ENCODE measurements at regions not wholly inside any gene's neighbourhood (a gene's known extent, or its start where the extent isn't known, plus 50 kb on each side); places are given as distances from the start of the nearest gene placed in this dataset.

DNA sequence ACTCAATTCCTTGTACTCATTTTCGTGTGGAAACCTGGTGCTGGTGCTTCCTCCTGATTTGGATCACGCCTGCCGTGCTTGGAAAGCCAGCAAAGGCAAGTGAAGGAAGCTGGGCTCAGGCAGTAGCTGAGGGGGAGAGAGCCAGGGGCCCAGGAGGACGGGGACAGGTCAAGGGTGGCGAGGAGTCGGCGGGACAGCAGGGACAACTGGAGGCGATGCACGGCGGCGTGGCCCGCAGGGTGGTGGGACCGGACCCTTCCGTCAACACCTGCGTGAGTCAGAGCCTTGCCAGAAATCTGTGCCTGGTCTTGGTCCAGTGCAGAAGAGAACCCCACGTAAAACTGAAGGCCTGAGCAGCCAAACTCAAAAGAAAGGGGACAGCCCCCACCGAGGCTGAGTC, 309.7 kb upstream of the SHH start:
- no peak for FAIRE-seq

DNA sequence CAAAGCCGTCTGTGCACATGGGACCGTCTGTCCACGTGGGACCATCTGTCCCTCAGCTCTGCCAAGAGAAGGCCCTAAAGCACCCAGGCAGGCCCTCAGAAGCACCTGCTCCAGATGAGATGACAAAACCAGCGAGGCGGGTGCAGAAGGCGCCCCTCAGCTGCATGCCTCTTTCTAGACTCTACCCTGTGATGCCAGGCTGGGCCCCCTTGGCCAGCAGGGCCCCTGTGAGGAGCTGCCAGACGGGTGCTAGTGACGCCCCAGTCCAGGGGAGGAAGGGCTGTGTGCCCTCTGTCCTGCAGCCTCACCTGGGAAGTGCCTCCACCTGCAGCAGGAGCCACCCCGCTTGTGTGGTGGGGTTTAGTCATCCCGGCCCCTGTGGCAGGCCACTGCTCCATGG, 309.2 kb upstream of the SHH start:
- FAIRE-seq (no peak), DNase-seq (ENCODE audit: insufficient read length) (no peak)
- TF ChIP-seq TAF1 (IDR thresholded peaks at IDR 0.05; ENCODE audit: borderline replicate concordance, low read depth, low read length) (no peak), POLR2AphosphoS5 (IDR thresholded peaks at IDR 0.05; ENCODE audit: low read depth, low read length) (no peak), POLR2A (IDR thresholded peaks at IDR 0.05; ENCODE audit: low read depth, low read length) (no peak)

More for the DNA sequence above, 309.7 kb upstream of the SHH start:
- no peak for TF ChIP-seq POLR2A (IDR thresholded peaks at IDR 0.05; ENCODE audit: low read depth, low read length)
- TF ChIP-seq TAF1 (IDR thresholded peaks at IDR 0.05; ENCODE audit: borderline replicate concordance, low read depth, low read length) = no peak
- TF ChIP-seq POLR2AphosphoS5 (IDR thresholded peaks at IDR 0.05; ENCODE audit: low read depth, low read length) = no peak
- no peak for DNase-seq (ENCODE audit: insufficient read length)

DNA sequence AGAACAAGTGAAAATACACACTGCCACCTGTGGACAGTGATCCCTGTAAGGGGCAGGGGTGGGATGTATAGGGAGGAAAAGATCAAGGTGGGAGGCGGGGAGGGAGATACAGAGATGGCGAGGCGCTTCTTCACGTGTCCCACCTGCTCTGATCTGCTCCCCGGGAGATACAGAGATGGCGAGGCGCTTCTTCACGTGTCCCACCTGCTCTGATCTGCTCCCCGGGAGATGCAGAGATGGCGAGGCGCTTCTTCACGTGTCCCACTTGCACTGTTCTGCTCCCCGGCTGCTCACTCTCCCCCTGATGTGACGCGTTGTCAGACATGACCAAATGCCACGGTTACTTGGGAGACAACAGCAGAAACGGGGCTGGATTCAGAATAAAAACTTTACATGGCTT, 308.3 kb upstream of the SHH start:
- DNase-seq (ENCODE audit: insufficient read length) (no peak), FAIRE-seq (no peak)
- no peak for TF ChIP-seq POLR2A (IDR thresholded peaks at IDR 0.05; ENCODE audit: low read depth, low read length)
- no peak for TF ChIP-seq POLR2AphosphoS5 (IDR thresholded peaks at IDR 0.05; ENCODE audit: low read depth, low read length)
- no peak for TF ChIP-seq TAF1 (IDR thresholded peaks at IDR 0.05; ENCODE audit: borderline replicate concordance, low read depth, low read length)

DNA sequence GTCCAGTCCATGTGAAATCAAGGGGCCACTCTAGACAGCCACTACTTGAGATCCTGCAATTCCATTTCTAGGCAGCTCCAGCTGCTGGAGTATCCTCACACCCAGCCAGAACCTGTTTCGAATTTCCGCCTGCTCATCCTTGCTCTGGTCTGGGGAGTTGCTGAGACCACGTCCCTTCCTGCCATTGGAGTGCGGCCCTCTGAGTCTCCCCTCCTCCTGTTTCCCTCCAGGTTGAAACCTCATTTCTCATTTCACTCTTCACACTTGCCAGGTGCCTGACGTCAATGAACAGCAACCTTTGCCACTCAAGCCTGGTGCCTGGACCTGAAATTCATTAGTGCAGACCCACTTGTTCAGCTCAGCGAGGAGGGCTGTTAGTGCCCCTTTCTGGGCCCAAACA, 307.5 kb upstream of the SHH start:
- TF ChIP-seq TAF1 (IDR thresholded peaks at IDR 0.05; ENCODE audit: borderline replicate concordance, low read depth, low read length) (no peak), POLR2A (IDR thresholded peaks at IDR 0.05; ENCODE audit: low read depth, low read length) (no peak), POLR2AphosphoS5 (IDR thresholded peaks at IDR 0.05; ENCODE audit: low read depth, low read length) (no peak)
- FAIRE-seq (no peak), DNase-seq (ENCODE audit: insufficient read length) (no peak)

- no peak for FAIRE-seq
- no peak for DNase-seq (ENCODE audit: insufficient read length)
- TF ChIP-seq POLR2A (IDR thresholded peaks at IDR 0.05; ENCODE audit: low read depth, low read length) (no peak), TAF1 (IDR thresholded peaks at IDR 0.05; ENCODE audit: borderline replicate concordance, low read depth, low read length) (no peak), POLR2AphosphoS5 (IDR thresholded peaks at IDR 0.05; ENCODE audit: low read depth, low read length) (no peak)
Measured at GRCh38 chr7:156118248-156118645, 306.0 kb upstream of the SHH start.

DNA sequence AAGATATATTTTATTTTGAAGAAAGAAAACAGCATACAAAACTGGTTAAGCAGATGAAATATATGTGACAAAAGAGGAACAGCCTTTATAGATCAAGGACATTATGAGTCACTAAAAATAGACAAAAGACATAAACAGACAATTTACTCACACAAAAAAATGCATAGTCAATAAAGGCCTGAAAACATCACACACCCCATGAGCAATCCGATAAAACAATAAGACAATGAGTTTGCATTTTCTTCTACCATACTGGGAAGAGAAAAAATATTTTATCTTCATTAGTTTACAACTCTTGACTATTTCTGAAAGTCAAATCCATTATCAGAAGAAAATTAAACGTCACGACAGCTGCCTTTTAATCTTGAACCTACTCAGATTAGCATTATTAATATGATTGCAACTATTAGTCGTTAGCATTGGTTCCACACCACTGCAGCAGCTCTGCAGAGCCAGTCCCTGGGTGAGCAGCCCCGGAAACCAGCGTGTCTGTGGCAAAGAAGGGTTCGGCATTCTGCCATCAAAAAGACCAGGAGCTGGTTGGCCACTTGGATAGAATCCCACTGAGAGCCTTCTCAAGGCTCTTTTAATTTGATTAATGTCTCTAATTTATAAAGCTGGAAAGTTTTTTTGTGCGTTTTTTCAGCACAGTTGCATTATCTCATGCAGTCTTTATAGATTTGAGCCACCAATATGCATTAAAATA, 305.4 kb upstream of the SHH start:
- no peak for TF ChIP-seq POLR2A (IDR thresholded peaks at IDR 0.05; ENCODE audit: low read depth, low read length)
- TF ChIP-seq POLR2AphosphoS5 (IDR thresholded peaks at IDR 0.05; ENCODE audit: low read depth, low read length) = no peak
- TF ChIP-seq TAF1 (IDR thresholded peaks at IDR 0.05; ENCODE audit: borderline replicate concordance, low read depth, low read length) = no peak
- FAIRE-seq = no peak
- DNase-seq (ENCODE audit: insufficient read length) = no peak

DNA sequence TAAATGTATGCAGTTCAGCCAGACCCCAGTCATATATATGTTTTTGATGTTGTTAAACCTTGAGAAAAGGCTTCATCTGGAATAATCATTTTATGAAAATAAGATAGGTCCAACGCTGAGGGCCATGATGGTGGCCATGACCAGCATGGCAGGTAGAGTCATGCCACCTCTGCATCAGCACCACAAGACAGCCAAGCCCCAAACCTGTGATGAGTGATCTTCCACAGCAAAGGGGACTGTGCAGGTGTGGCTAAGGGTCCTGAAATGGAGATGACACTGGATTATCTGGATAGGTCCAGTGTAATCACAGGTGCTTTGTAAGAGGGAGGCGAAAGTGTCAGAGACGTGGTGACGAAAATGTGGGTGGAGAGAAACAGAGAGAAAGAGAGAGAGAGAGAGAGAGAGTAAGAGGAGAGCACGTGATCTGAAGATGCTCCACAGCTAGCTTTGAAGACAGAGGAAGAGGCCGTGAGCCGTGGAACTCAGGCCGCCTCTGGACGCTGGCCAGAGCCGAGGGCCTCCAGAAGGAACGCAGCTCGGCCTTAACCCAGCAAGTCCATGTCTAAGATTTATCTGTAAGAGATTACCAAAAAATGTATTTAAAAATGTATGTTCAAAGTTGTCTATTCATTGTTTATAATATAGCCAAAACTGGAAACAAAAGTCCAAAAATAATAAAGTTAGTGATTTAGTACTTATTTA, 304.4 kb upstream of the SHH start:
- no peak for TF ChIP-seq TAF1 (IDR thresholded peaks at IDR 0.05; ENCODE audit: borderline replicate concordance, low read depth, low read length)
- TF ChIP-seq POLR2AphosphoS5 (IDR thresholded peaks at IDR 0.05; ENCODE audit: low read depth, low read length) = no peak
- no peak for TF ChIP-seq POLR2A (IDR thresholded peaks at IDR 0.05; ENCODE audit: low read depth, low read length)
- FAIRE-seq = no peak
- no peak for DNase-seq (ENCODE audit: insufficient read length)

DNA sequence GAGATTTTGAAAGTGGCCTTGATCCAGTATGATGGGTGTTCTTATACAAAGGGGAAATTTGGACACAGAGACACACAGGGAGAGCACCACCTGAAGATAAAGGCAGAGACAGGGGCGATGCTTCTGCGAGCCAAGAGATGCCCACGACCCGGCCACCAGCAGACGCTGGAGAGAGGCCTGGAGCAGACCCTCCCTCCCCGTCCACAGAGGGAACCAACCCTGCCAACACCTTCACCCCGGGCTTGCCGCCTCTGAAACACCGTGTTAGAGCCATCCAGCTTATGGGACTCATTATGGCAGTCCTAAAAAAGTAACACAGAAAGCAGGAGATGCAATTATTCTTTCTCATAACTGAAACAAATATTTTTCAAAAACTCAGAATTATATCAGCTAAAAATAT, 303.3 kb upstream of the SHH start:
- DNase-seq (ENCODE audit: insufficient read length) (no peak), FAIRE-seq (no peak)
- TF ChIP-seq POLR2AphosphoS5 (IDR thresholded peaks at IDR 0.05; ENCODE audit: low read depth, low read length) (no peak), POLR2A (IDR thresholded peaks at IDR 0.05; ENCODE audit: low read depth, low read length) (no peak), TAF1 (IDR thresholded peaks at IDR 0.05; ENCODE audit: borderline replicate concordance, low read depth, low read length) (no peak)

DNA sequence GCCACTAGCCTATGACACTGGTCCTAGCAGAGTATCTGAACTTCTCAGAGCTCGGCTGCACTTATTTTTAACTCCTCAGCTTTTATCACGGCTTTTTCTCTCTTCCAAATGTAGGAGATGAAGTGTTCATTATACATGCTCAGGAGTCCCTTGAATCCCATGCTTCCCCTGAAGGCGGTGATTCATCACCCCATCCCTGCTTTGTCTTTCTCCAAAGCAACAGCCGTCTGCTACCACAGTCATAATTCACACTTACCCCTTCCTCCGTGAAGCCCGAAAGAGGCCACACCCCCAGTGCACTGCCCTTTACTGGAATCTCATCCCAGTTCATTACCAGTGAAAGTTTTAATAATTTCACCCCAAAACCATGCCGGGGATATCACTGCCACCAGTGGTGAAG, 301.5 kb upstream of the SHH start:
- TF ChIP-seq POLR2AphosphoS5 (IDR thresholded peaks at IDR 0.05; ENCODE audit: low read depth, low read length) (no peak), POLR2A (IDR thresholded peaks at IDR 0.05; ENCODE audit: low read depth, low read length) (no peak), TAF1 (IDR thresholded peaks at IDR 0.05; ENCODE audit: borderline replicate concordance, low read depth, low read length) (no peak)
- DNase-seq (ENCODE audit: insufficient read length) = no peak
- no peak for FAIRE-seq

GRCh38 chr7:156109988-156110387, 297.7 kb upstream of the SHH start:
- FAIRE-seq = no peak
- DNase-seq (ENCODE audit: insufficient read length) = no peak
- TF ChIP-seq POLR2AphosphoS5 (IDR thresholded peaks at IDR 0.05; ENCODE audit: low read depth, low read length) = no peak
- no peak for TF ChIP-seq POLR2A (IDR thresholded peaks at IDR 0.05; ENCODE audit: low read depth, low read length)
- TF ChIP-seq TAF1 (IDR thresholded peaks at IDR 0.05; ENCODE audit: borderline replicate concordance, low read depth, low read length) = no peak

DNA sequence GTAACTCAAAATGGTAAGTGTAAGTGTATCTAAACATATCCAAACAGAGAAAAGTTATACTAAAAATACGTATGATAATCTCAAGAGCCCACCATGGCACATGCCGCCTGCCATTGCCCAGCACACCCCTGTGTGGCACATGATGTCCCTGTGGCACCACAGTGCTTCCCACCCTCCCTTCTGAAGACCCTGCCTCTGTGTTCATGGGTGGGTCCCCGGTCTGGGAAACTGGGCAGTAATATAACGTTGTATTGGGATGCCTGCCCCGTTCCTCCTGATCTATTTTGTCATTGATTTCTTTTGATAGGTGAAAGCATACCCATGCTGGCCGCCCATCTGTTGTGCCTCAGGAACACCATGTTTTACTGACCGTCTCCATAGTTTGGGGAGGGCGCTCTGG, 296.8 kb upstream of the SHH start:
- TF ChIP-seq TAF1 (IDR thresholded peaks at IDR 0.05; ENCODE audit: borderline replicate concordance, low read depth, low read length) = no peak
- TF ChIP-seq POLR2AphosphoS5 (IDR thresholded peaks at IDR 0.05; ENCODE audit: low read depth, low read length) = no peak
- no peak for TF ChIP-seq POLR2A (IDR thresholded peaks at IDR 0.05; ENCODE audit: low read depth, low read length)
- no peak for FAIRE-seq
- no peak for DNase-seq (ENCODE audit: insufficient read length)

GRCh38 chr7:156107957-156108356, 295.7 kb upstream of the SHH start:
- DNase-seq (ENCODE audit: insufficient read length) (no peak), FAIRE-seq (no peak)
- TF ChIP-seq POLR2A (IDR thresholded peaks at IDR 0.05; ENCODE audit: low read depth, low read length) (no peak), POLR2AphosphoS5 (IDR thresholded peaks at IDR 0.05; ENCODE audit: low read depth, low read length) (no peak), TAF1 (IDR thresholded peaks at IDR 0.05; ENCODE audit: borderline replicate concordance, low read depth, low read length) (no peak)

Data from GM12892 (cell line).